Astrocyte (in vitro differentiated cells and primary cell): ENCODE measurements at regions not wholly inside any gene's neighbourhood (a gene's known extent, or its start where the extent isn't known, plus 50 kb on each side); places are given as distances from the start of the nearest gene placed in this dataset.

Experiments used
- DNase-seq: peaks from one replicate; pipeline ENCODE4 v3.0.0-alpha.2; 2010; ENCODE audit warnings: low read depth
- FAIRE-seq: peaks from 2 replicates; lab custom pipeline; 2011; peaks lifted over from hg19 to GRCh38; lab: Jason Lieb, UNC
- H2AFZ ChIP-seq: 2 replicates; pipeline ENCODE4 v1.6.0; 2012; ENCODE audit warnings: low read depth, low read length, inconsistent platforms
- H3K27ac ChIP-seq: 2 replicates; pipeline ENCODE4 v1.5.1; 2011; ENCODE audit warnings: low read depth, low read length, inconsistent platforms
- H3K27me3 ChIP-seq: 2 replicates; pipeline ENCODE4 v1.6.0; 2011; ENCODE audit warnings: low read length, inconsistent platforms; ENCODE audit not compliant: insufficient read depth
- H3K36me3 ChIP-seq: 2 replicates; pipeline ENCODE4 v1.5.1; 2011; ENCODE audit warnings: low read length, inconsistent platforms; ENCODE audit not compliant: insufficient read depth
- H3K4me1 ChIP-seq: 2 replicates; pipeline ENCODE4 v1.5.1; 2011; ENCODE audit warnings: low read length, inconsistent platforms; ENCODE audit not compliant: insufficient read depth
- H3K4me2 ChIP-seq: 2 replicates; pipeline ENCODE4 v1.6.0; 2012; ENCODE audit warnings: low read length, inconsistent platforms
- H3K4me3 ChIP-seq: 2 replicates; pipeline ENCODE4 v1.5.1; 2011; ENCODE audit warnings: low read depth, mild to moderate bottlenecking, low read length, inconsistent platforms; ENCODE audit not compliant: insufficient read depth
- H3K79me2 ChIP-seq: 2 replicates; pipeline ENCODE4 v1.6.0; 2012; ENCODE audit warnings: mild to moderate bottlenecking, low read length, inconsistent platforms; ENCODE audit not compliant: insufficient read depth
- H3K9ac ChIP-seq: 2 replicates; pipeline ENCODE4 v1.6.0; 2012; ENCODE audit warnings: mild to moderate bottlenecking, low read length, inconsistent platforms
- H3K9me3 ChIP-seq: 2 replicates; pipeline ENCODE4 v1.5.1; 2012; ENCODE audit warnings: low read depth, mild to moderate bottlenecking, low read length, inconsistent platforms; ENCODE audit not compliant: insufficient read depth
- H4K20me1 ChIP-seq: 2 replicates; pipeline ENCODE4 v1.6.0; 2012; ENCODE audit warnings: low read length, inconsistent platforms; ENCODE audit not compliant: insufficient read depth
- H3K27ac Mint-ChIP-seq: one replicate; pipeline ENCODE4 v1.8.0; 2021; ENCODE audit warnings: mild to moderate bottlenecking, mixed read lengths; ENCODE audit not compliant: unreplicated experiment
- H3K27me3 Mint-ChIP-seq: one replicate; pipeline ENCODE4 v1.8.0; 2021; ENCODE audit warnings: low read depth, mixed read lengths; ENCODE audit not compliant: unreplicated experiment
- H3K36me3 Mint-ChIP-seq: one replicate; pipeline ENCODE4 v1.8.0; 2021; ENCODE audit warnings: low read depth, mixed read lengths; ENCODE audit not compliant: unreplicated experiment
- H3K4me1 Mint-ChIP-seq: one replicate; pipeline ENCODE4 v1.8.0; 2021; ENCODE audit warnings: low read depth, mixed read lengths; ENCODE audit not compliant: unreplicated experiment
- H3K4me3 Mint-ChIP-seq: one replicate; pipeline ENCODE4 v1.8.0; 2021; ENCODE audit warnings: mild to moderate bottlenecking, moderate library complexity, mixed read lengths; ENCODE audit not compliant: unreplicated experiment
- H3K9me3 Mint-ChIP-seq: one replicate; pipeline ENCODE4 v1.8.0; 2021; ENCODE audit warnings: mild to moderate bottlenecking, mixed read lengths; ENCODE audit not compliant: unreplicated experiment
- EZH2 ChIP-seq: IDR thresholded peaks from 2 replicates; pipeline ENCODE4 v1.6.1; 2012; ENCODE audit warnings: mild to moderate bottlenecking, low read length, inconsistent platforms; ENCODE audit not compliant: insufficient read depth
- TF ChIP-seq, protein P1 (sequence below): IDR thresholded peaks from 2 replicates; pipeline ENCODE4 v1.5.1; 2011; ENCODE audit warnings: low read depth, mild to moderate bottlenecking, inconsistent platforms, low read length, moderate library complexity; ENCODE audit not compliant: insufficient read depth

DNA sequence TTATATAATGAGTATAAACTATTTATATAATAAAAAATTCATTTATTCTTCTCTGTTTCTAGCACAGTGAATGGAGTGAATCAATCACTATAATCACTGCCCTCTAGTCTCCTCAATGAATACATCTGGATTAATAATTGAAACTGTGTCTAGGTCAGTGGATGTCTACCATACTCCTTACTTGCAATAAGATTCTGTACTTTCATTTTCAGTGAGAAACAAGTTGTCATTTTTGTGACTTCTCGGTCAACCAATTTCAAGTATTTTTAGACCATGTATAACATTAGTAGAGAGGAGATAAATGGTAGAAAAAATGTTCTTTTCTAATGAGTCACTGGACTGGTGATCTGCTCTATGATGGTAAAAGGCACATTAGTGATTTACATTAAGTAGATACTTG, 799.6 kb upstream of the CHAC2 start:
- Mint-ChIP-seq H3K27me3 (no peaks in the 10 kb centered on the region), H3K36me3 (no peaks in the 10 kb centered on the region), H3K27ac (no peak overlapping the region), H3K4me1 (no peaks in the 10 kb centered on the region), H3K9me3 (no peaks in the 10 kb centered on the region), H3K4me3 (no peak overlapping the region)
- Histone ChIP-seq H3K36me3 (no peaks in the 10 kb centered on the region), H4K20me1 (no peaks in the 10 kb centered on the region), H3K4me3 (no peak overlapping the region), H3K27ac (no peak overlapping the region), H3K9ac (no peak overlapping the region), H3K79me2 (no peaks in the 10 kb centered on the region), H3K9me3 (no peaks in the 10 kb centered on the region), H3K4me1 (no peaks in the 10 kb centered on the region), H3K4me2 (no peak overlapping the region), H2AFZ (no peak overlapping the region), H3K27me3 (no peaks in the 10 kb centered on the region)
- DNase-seq, result no peak
- TF ChIP-seq, protein P1, sequence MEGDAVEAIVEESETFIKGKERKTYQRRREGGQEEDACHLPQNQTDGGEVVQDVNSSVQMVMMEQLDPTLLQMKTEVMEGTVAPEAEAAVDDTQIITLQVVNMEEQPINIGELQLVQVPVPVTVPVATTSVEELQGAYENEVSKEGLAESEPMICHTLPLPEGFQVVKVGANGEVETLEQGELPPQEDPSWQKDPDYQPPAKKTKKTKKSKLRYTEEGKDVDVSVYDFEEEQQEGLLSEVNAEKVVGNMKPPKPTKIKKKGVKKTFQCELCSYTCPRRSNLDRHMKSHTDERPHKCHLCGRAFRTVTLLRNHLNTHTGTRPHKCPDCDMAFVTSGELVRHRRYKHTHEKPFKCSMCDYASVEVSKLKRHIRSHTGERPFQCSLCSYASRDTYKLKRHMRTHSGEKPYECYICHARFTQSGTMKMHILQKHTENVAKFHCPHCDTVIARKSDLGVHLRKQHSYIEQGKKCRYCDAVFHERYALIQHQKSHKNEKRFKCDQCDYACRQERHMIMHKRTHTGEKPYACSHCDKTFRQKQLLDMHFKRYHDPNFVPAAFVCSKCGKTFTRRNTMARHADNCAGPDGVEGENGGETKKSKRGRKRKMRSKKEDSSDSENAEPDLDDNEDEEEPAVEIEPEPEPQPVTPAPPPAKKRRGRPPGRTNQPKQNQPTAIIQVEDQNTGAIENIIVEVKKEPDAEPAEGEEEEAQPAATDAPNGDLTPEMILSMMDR, result no peak
- TF ChIP-seq EZH2, result no peak
- no peak for FAIRE-seq

DNA sequence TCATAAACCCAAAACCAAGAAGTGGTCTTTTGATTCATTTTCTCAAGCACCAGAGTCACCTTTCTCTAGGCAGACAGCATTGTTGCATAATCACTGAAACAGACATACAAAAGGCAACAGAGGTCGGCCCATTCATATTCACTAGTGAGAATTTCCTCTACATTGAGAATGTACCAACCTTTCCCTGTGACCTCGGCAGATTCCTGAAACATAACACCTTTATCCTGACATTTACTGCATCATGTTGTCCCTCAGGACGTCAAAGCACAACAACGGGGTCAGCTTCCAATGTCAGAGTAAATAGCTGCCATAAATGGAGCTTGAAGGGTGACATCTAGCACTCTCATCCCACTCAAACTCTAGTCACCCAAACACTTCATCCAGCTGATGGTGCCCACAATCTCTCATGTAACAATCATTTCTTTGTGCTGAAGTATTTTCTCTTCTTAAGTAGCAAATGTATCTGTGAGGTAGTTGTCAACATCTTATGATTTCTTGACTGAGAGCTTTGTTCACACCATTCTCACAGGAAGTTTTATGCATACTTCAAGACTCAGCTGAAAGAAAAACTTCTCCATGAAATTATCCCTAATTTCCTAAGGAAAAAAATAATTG, 802.6 kb upstream of the CHAC2 start:
- no peaks in the 10 kb centered on the region for H3K27me3 ChIP-seq
- Mint-ChIP-seq H3K27ac (no peak overlapping the region), H3K36me3 (no peaks in the 10 kb centered on the region), H3K4me1 (no peaks in the 10 kb centered on the region), H3K4me3 (no peak overlapping the region), H3K9me3 (no peaks in the 10 kb centered on the region), H3K27me3 (no peaks in the 10 kb centered on the region)
- H3K4me1 ChIP-seq, result no peaks in the 10 kb centered on the region
- no peak for TF ChIP-seq EZH2
- TF ChIP-seq, protein P1, result no peak
- no peaks in the 10 kb centered on the region for H3K79me2 ChIP-seq
- H3K9ac ChIP-seq, result no peak overlapping the region
- DNase-seq (no peak), FAIRE-seq (no peak)
- H3K4me2 ChIP-seq, result no peak overlapping the region
- H3K36me3 ChIP-seq, result no peaks in the 10 kb centered on the region
- H2AFZ ChIP-seq, result no peak overlapping the region
- no peak overlapping the region for H3K4me3 ChIP-seq
- H4K20me1 ChIP-seq, result no peaks in the 10 kb centered on the region
- no peak overlapping the region for H3K27ac ChIP-seq
- no peaks in the 10 kb centered on the region for H3K9me3 ChIP-seq

DNA sequence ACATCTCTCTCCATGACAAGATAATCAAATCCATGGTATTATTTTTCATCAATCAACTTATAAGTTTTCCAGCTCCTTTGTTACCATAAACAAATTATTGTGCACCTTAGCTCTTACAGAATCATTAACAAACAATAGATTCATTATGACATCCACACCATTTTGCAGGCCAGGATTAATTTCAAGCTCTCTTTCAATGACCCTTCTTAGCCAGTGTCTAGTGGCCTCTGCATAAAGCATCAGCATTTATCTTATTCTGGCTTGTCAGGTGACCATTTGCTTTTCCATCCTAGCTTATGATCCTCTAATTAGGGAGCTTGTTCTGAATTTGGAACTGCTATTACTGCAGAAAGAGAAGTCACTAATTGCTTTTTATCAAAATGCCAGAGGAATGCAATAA, 806.2 kb upstream of the CHAC2 start:
- H3K4me1 ChIP-seq, result no peaks in the 10 kb centered on the region
- Mint-ChIP-seq H3K4me1 (no peaks in the 10 kb centered on the region), H3K36me3 (no peaks in the 10 kb centered on the region), H3K4me3 (no peak overlapping the region), H3K27me3 (no peaks in the 10 kb centered on the region), H3K27ac (no peak overlapping the region), H3K9me3 (no peaks in the 10 kb centered on the region)
- no peak overlapping the region for H3K9ac ChIP-seq
- H3K79me2 ChIP-seq, result no peaks in the 10 kb centered on the region
- TF ChIP-seq, protein P1, result no peak
- TF ChIP-seq EZH2, result no peak
- DNase-seq (no peak), FAIRE-seq (no peak)
- no peaks in the 10 kb centered on the region for H3K36me3 ChIP-seq
- no peak overlapping the region for H3K4me2 ChIP-seq
- no peak overlapping the region for H3K27ac ChIP-seq
- no peak overlapping the region for H3K4me3 ChIP-seq
- no peaks in the 10 kb centered on the region for H3K27me3 ChIP-seq
- no peaks in the 10 kb centered on the region for H4K20me1 ChIP-seq
- H3K9me3 ChIP-seq, result no peaks in the 10 kb centered on the region
- no peak overlapping the region for H2AFZ ChIP-seq
